ENCODE measurements at regions not wholly inside any gene's neighbourhood (a gene's known extent, or its start where the extent isn't known, plus 50 kb on each side); places are given as distances from the start of the nearest gene placed in this dataset.

GRCh38 chr3:30135190-30135589, 471.2 kb upstream of the TGFBR2 start:
- DNase-seq (ENCODE audit: insufficient read length, low spot score, missing footprints): no peak
- Histone ChIP-seq H3K9me3 (ENCODE audit: low read depth, low read length) (no peaks in the 10 kb centered on the region), H3K4me2 (ENCODE audit: insufficient read depth, low read length) (no peak overlapping the region), H3K36me3 (ENCODE audit: insufficient read depth, low read length) (no peaks in the 10 kb centered on the region), H3K79me2 (ENCODE audit: insufficient read depth, low read length) (no peaks in the 10 kb centered on the region), H3K4me1 (ENCODE audit: insufficient read depth, low read length) (peaks cover 3% of the 10 kb centered on the region), H3K4me3 (ENCODE audit: insufficient read depth, low read length) (no peak overlapping the region), H4K20me1 (ENCODE audit: insufficient read depth, low read length) (no peaks in the 10 kb centered on the region), H2AFZ (ENCODE audit: low read length) (no peak overlapping the region), H3K27me3 (ENCODE audit: insufficient read depth, low read length) (no peaks in the 10 kb centered on the region), H3K27ac (ENCODE audit: low read depth, low read length) (no peak overlapping the region)
- TF ChIP-seq CTCF (IDR thresholded peaks at IDR 0.05; ENCODE audit: extremely low read depth, low read depth, low read length): peak; percentile 64

DNA sequence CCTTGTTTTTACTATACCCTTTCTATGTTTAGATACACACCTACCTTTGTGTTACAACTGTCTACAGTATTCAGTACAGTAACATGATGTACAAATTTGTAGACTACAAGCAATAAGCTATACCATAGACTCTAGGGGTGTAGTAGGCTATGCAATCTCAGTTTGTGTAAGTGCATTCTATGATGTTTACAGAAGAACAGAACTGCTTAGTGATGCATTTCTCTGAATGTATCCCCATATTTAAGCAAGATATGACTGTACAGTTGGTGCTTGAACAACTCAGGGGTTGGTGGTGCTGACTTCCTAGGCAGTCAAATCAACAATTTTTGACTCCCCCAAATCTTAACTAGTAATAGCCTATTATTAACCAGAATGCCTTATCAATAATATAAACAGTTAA, 467.1 kb upstream of the TGFBR2 start:
- no peaks in the 10 kb centered on the region for H3K79me2 ChIP-seq (ENCODE audit: insufficient read depth, low read length)

DNA sequence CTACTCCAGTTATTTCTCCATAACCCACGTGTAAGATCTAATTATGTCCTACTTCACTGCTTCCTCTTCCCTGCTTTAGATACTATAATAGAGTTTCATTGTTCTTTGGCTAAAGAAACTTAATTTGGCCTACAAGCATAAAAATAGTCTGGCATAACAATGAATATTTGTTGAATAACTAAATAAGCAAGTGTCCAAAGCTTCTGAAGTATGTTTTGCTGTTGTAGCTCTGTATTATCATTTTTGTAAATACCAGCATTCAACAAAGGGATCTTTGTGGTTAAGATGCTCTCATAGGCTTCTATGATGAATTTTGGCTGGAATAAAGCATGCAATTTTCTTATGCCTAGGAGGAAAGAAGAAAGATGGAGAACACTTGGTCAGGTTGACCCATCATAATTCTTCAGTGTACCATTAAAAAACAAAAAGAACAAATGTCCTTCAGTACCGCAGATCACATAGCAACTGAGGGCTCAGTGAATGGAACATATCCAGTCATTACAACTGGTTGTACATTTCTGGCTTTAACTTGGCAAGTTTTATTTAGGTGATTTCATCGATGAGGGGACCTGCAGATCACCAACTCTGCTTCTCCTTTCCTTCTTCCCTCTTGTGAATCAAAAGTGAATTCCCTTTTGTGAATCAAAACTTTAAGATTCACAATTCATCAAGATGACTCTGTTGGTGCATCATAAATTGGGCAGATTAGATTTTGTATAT, 465.9 kb upstream of the TGFBR2 start:
- TF ChIP-seq CTCF (IDR thresholded peaks at IDR 0.05; ENCODE audit: extremely low read depth, low read depth, low read length): no peak
- Histone ChIP-seq H4K20me1 (ENCODE audit: insufficient read depth, low read length) (no peaks in the 10 kb centered on the region), H3K4me1 (ENCODE audit: insufficient read depth, low read length) (no peaks in the 10 kb centered on the region), H3K4me3 (ENCODE audit: insufficient read depth, low read length) (no peak overlapping the region), H3K4me2 (ENCODE audit: insufficient read depth, low read length) (no peak overlapping the region), H3K9me3 (ENCODE audit: low read depth, low read length) (no peaks in the 10 kb centered on the region), H3K27ac (ENCODE audit: low read depth, low read length) (no peak overlapping the region), H3K79me2 (ENCODE audit: insufficient read depth, low read length) (no peaks in the 10 kb centered on the region), H2AFZ (ENCODE audit: low read length) (no peak overlapping the region), H3K36me3 (ENCODE audit: insufficient read depth, low read length) (no peaks in the 10 kb centered on the region), H3K27me3 (ENCODE audit: insufficient read depth, low read length) (no peaks in the 10 kb centered on the region)
- DNase-seq (ENCODE audit: insufficient read length, low spot score, missing footprints): no peak

More for the DNA sequence above, 467.1 kb upstream of the TGFBR2 start:
- H4K20me1 ChIP-seq (ENCODE audit: insufficient read depth, low read length): no peaks in the 10 kb centered on the region
- no peak for TF ChIP-seq CTCF (IDR thresholded peaks at IDR 0.05; ENCODE audit: extremely low read depth, low read depth, low read length)
- no peak overlapping the region for H3K4me2 ChIP-seq (ENCODE audit: insufficient read depth, low read length)
- H3K4me3 ChIP-seq (ENCODE audit: insufficient read depth, low read length): no peak overlapping the region
- H3K9me3 ChIP-seq (ENCODE audit: low read depth, low read length): no peaks in the 10 kb centered on the region
- H3K4me1 ChIP-seq (ENCODE audit: insufficient read depth, low read length): no peaks in the 10 kb centered on the region
- H3K27me3 ChIP-seq (ENCODE audit: insufficient read depth, low read length): no peaks in the 10 kb centered on the region
- no peak for DNase-seq (ENCODE audit: insufficient read length, low spot score, missing footprints)
- H3K36me3 ChIP-seq (ENCODE audit: insufficient read depth, low read length): no peaks in the 10 kb centered on the region
- no peak overlapping the region for H3K27ac ChIP-seq (ENCODE audit: low read depth, low read length)
- no peak overlapping the region for H2AFZ ChIP-seq (ENCODE audit: low read length)

DNA sequence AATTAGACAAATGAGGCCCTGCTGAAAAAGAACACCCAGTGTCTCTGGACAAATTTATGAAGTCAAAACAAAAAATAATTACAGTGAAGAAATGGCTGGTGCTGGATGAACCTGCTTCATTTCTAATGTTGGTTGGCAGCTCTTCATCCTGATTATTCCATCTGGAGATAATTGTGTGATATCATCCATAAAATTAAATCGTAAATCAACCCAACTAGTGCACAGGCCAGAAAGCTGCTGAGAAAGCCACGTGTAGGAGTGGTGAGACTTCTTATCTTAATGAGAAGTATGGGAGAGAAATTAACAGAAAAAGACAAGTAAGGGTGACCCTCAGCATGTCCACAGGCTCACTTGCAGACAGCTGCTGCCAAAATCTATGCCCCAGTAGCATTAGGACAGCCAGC, 465.2 kb upstream of the TGFBR2 start:
- Histone ChIP-seq H3K27ac (ENCODE audit: low read depth, low read length) (no peak overlapping the region), H4K20me1 (ENCODE audit: insufficient read depth, low read length) (no peaks in the 10 kb centered on the region), H3K79me2 (ENCODE audit: insufficient read depth, low read length) (no peaks in the 10 kb centered on the region), H3K4me2 (ENCODE audit: insufficient read depth, low read length) (no peak overlapping the region), H3K9me3 (ENCODE audit: low read depth, low read length) (no peaks in the 10 kb centered on the region), H3K4me3 (ENCODE audit: insufficient read depth, low read length) (no peak overlapping the region), H3K36me3 (ENCODE audit: insufficient read depth, low read length) (no peaks in the 10 kb centered on the region), H3K4me1 (ENCODE audit: insufficient read depth, low read length) (no peaks in the 10 kb centered on the region), H3K27me3 (ENCODE audit: insufficient read depth, low read length) (no peaks in the 10 kb centered on the region), H2AFZ (ENCODE audit: low read length) (peak overlapping the region; percentile 27)
- no peak for TF ChIP-seq CTCF (IDR thresholded peaks at IDR 0.05; ENCODE audit: extremely low read depth, low read depth, low read length)
- no peak for DNase-seq (ENCODE audit: insufficient read length, low spot score, missing footprints)
